ENCODE measurements at regions not wholly inside any gene's neighbourhood (a gene's known extent, or its start where the extent isn't known, plus 50 kb on each side); places are given as distances from the start of the nearest gene placed in this dataset.

- TF ChIP-seq POLR2A (IDR thresholded peaks at IDR 0.05) (no peak), CTCF (IDR thresholded peaks at IDR 0.05) (no peak)
Observed at GRCh38 chr3:152729906-152730305, 105.0 kb upstream of the P2RY1 start.

Data from testis (tissue), 2 donors.